ENCODE measurements at regions not wholly inside any gene's neighbourhood (a gene's known extent, or its start where the extent isn't known, plus 50 kb on each side); places are given as distances from the start of the nearest gene placed in this dataset.

GRCh38 chr6:111957623-111958315, 84.5 kb upstream of the FYN start:
- DNase-seq = no peak

GRCh38 chr6:111958534-111958933, 85.3 kb upstream of the FYN start:
- DNase-seq = no peak

- DNase-seq = no peak
These were observed 86.5 kb upstream of the FYN start for GRCh38 chr6:111959766-111960165.

- DNase-seq = no peak
These were observed 86.8 kb upstream of the CCN6 start for GRCh38 chr6:111967131-111967530.

GRCh38 chr6:111970426-111970825, 83.5 kb upstream of the CCN6 start:
- DNase-seq = no peak

GRCh38 chr6:111971181-111971841, 82.6 kb upstream of the CCN6 start:
- DNase-seq = no peak

GRCh38 chr6:111971866-111972532, 81.9 kb upstream of the CCN6 start:
- no peak for DNase-seq

GRCh38 chr6:111972745-111973117, 81.2 kb upstream of the CCN6 start:
- DNase-seq = no peak

- no peak for DNase-seq
These were observed 80.7 kb upstream of the CCN6 start for GRCh38 chr6:111973118-111973761.

GRCh38 chr6:111973927-111974639, 79.8 kb upstream of the CCN6 start:
- DNase-seq = no peak

- DNase-seq = no peak
These were observed 78.4 kb upstream of the CCN6 start for GRCh38 chr6:111975466-111975865.

GRCh38 chr6:111976139-111976538, 77.8 kb upstream of the CCN6 start:
- DNase-seq = no peak

- no peak for DNase-seq
These were observed 75.3 kb upstream of the CCN6 start for GRCh38 chr6:111978532-111979149.

- no peak for DNase-seq
These were observed 74.3 kb upstream of the CCN6 start for GRCh38 chr6:111979633-111980032.

GRCh38 chr6:111980143-111980542, 73.8 kb upstream of the CCN6 start:
- no peak for DNase-seq

GRCh38 chr6:111980971-111981840, 72.7 kb upstream of the CCN6 start:
- no peak for DNase-seq

- no peak for DNase-seq
These were observed 71.2 kb upstream of the CCN6 start for GRCh38 chr6:111982681-111983080.

GRCh38 chr6:111983193-111983592, 70.7 kb upstream of the CCN6 start:
- DNase-seq = no peak

- DNase-seq = no peak
These were observed 69.8 kb upstream of the CCN6 start for GRCh38 chr6:111984081-111984480.

GRCh38 chr6:111984516-111985201, 69.2 kb upstream of the CCN6 start:
- no peak for DNase-seq

Data from renal pelvis (tissue), 1 donor.